ENCODE measurements at regions not wholly inside any gene's neighbourhood (a gene's known extent, or its start where the extent isn't known, plus 50 kb on each side); places are given as distances from the start of the nearest gene placed in this dataset.

DNA sequence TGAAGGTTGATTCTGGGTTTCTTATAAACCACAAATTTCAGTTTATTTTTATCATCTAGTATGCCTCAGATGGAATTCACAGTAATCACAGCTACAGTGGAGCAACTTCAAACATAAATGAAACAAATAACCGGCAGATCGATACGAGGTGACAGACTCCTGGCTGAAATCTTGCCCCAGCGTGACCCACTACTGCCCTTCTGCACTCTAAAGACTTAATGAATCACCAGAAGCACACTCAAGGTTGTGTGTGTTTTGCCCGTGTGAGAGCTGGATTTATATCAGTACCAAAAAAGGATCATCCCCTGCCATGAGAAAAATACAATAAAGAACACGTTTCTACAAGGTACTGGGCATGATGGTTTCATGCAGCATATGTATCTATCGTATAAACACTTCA is 161.7 kb downstream of the KLF12 start:
- peaks cover 32% of the 10 kb centered on the region for H3K79me2 ChIP-seq (ENCODE audit: control insufficient read depth, insufficient read depth, low read length, unreplicated experiment)
- H3K4me3 ChIP-seq (ENCODE audit: low read depth, low read length), result no peak overlapping the region

DNA sequence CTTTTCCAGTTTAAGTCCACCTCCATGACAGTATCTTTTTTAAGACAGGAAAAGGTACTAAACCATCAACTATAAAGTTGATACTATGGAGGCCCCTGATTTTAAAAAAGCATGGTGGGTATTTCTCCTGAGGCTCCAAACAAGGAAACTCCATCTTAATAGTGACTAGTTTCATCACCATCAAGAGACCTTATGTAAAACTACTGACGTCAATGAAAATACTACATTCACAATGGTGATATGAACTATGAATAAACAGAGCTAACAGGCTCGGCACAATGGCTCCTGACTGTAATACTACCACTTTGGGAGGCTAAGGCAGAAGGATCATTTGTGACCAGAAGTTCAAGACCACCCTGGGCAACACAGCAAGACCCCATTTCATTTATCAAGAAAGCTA is 162.7 kb downstream of the KLF12 start:
- Histone ChIP-seq H3K4me1 (ENCODE audit: control insufficient read depth, insufficient read depth, low read length, unreplicated experiment) (peaks cover 8% of the 10 kb centered on the region), H3K36me3 (ENCODE audit: insufficient read depth, low read length) (0 out of 2 replicates have a peak, but pooled peaks cover 8% of the 10 kb centered on the region), H2AFZ (ENCODE audit: low read length, unreplicated experiment) (no peak overlapping the region), H3K27me3 (ENCODE audit: insufficient read depth, low read length) (no peaks in the 10 kb centered on the region), H3K27ac (ENCODE audit: low read depth, low read length) (no peak overlapping the region), H3K4me3 (ENCODE audit: low read depth, low read length) (no peak overlapping the region), H3K79me2 (ENCODE audit: control insufficient read depth, insufficient read depth, low read length, unreplicated experiment) (peaks cover 32% of the 10 kb centered on the region)

More for the DNA sequence above, 161.7 kb downstream of the KLF12 start:
- H3K36me3 ChIP-seq (ENCODE audit: insufficient read depth, low read length), result 0 out of 2 replicates have a peak, but pooled peaks cover 8% of the 10 kb centered on the region
- peaks cover 8% of the 10 kb centered on the region for H3K4me1 ChIP-seq (ENCODE audit: control insufficient read depth, insufficient read depth, low read length, unreplicated experiment)
- H2AFZ ChIP-seq (ENCODE audit: low read length, unreplicated experiment), result no peak overlapping the region
- H3K27me3 ChIP-seq (ENCODE audit: insufficient read depth, low read length), result no peaks in the 10 kb centered on the region
- H3K27ac ChIP-seq (ENCODE audit: low read depth, low read length), result no peak overlapping the region

GRCh38 chr13:73970421-73971055 is 163.7 kb downstream of the KLF12 start:
- no peak overlapping the region for H2AFZ ChIP-seq (ENCODE audit: low read length, unreplicated experiment)
- no peak overlapping the region for H3K4me3 ChIP-seq (ENCODE audit: low read depth, low read length)
- H3K27ac ChIP-seq (ENCODE audit: low read depth, low read length), result no peak overlapping the region; the same call in 1 of the 2 replicates
- H3K79me2 ChIP-seq (ENCODE audit: control insufficient read depth, insufficient read depth, low read length, unreplicated experiment), result peaks cover 32% of the 10 kb centered on the region
- H3K27me3 ChIP-seq (ENCODE audit: insufficient read depth, low read length), result no peaks in the 10 kb centered on the region
- 0 out of 2 replicates have a peak, but pooled peaks cover 8% of the 10 kb centered on the region for H3K36me3 ChIP-seq (ENCODE audit: insufficient read depth, low read length)
- peaks cover 15% of the 10 kb centered on the region for H3K4me1 ChIP-seq (ENCODE audit: control insufficient read depth, insufficient read depth, low read length, unreplicated experiment)

DNA sequence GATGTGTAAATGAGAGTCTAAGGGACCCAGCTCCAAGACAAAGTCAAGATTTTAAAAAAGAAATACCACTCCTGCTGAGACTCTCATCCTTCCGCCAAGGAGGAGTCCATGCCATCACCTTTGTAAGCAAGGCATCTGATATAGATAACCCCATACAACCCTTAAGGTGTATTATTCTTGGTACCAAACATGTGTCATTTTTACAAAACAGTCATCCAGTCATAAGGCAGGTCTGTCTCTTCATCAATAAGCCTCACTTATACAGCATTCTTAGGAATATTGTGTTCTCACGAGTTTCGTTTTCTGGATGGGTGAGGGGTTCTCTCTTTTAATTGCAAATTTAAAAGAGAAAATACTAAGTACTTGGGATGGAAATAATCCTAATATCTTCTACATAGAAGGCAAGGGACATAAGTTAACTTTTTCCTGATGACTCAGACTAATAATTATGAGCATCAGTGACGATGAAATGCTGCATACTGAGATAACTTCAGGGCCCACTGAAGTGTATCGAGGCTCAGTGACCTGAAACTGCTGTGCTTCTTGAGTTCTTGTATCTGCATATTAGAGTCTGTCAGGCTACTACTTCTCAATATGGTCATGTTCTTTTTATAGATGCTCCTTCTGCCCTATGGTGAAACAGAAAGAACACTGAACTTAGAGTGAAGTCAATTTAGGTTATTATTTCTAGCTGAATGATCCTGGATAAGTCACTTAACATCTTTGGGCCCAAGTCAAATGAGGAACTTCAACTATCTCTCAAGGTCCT is 166.6 kb downstream of the KLF12 start:
- H3K4me3 ChIP-seq (ENCODE audit: low read depth, low read length), result no peak overlapping the region
- no peak overlapping the region for H3K27ac ChIP-seq (ENCODE audit: low read depth, low read length)
- H3K36me3 ChIP-seq (ENCODE audit: insufficient read depth, low read length), result 0 out of 2 replicates have a peak, but pooled peaks cover 8% of the 10 kb centered on the region
- peaks cover 25% of the 10 kb centered on the region for H3K79me2 ChIP-seq (ENCODE audit: control insufficient read depth, insufficient read depth, low read length, unreplicated experiment)
- peaks cover 15% of the 10 kb centered on the region for H3K4me1 ChIP-seq (ENCODE audit: control insufficient read depth, insufficient read depth, low read length, unreplicated experiment)
- H2AFZ ChIP-seq (ENCODE audit: low read length, unreplicated experiment), result no peak overlapping the region
- H3K27me3 ChIP-seq (ENCODE audit: insufficient read depth, low read length), result no peaks in the 10 kb centered on the region

- Histone ChIP-seq H3K36me3 (ENCODE audit: insufficient read depth, low read length) (0 out of 2 replicates have a peak, but pooled peaks cover 8% of the 10 kb centered on the region), H3K4me1 (ENCODE audit: control insufficient read depth, insufficient read depth, low read length, unreplicated experiment) (peaks cover 15% of the 10 kb centered on the region), H3K4me3 (ENCODE audit: low read depth, low read length) (no peak overlapping the region), H3K27ac (ENCODE audit: low read depth, low read length) (no peak overlapping the region), H3K27me3 (ENCODE audit: insufficient read depth, low read length) (no peaks in the 10 kb centered on the region), H3K79me2 (ENCODE audit: control insufficient read depth, insufficient read depth, low read length, unreplicated experiment) (peaks cover 19% of the 10 kb centered on the region), H2AFZ (ENCODE audit: low read length, unreplicated experiment) (no peak overlapping the region)
Observed at GRCh38 chr13:73966331-73966730, 167.9 kb downstream of the KLF12 start.

- no peaks in the 10 kb centered on the region for H3K27me3 ChIP-seq (ENCODE audit: insufficient read depth, low read length)
- H3K79me2 ChIP-seq (ENCODE audit: control insufficient read depth, insufficient read depth, low read length, unreplicated experiment), result peaks cover 6% of the 10 kb centered on the region
Observed at GRCh38 chr13:73962284-73962683, 171.9 kb downstream of the KLF12 start.

DNA sequence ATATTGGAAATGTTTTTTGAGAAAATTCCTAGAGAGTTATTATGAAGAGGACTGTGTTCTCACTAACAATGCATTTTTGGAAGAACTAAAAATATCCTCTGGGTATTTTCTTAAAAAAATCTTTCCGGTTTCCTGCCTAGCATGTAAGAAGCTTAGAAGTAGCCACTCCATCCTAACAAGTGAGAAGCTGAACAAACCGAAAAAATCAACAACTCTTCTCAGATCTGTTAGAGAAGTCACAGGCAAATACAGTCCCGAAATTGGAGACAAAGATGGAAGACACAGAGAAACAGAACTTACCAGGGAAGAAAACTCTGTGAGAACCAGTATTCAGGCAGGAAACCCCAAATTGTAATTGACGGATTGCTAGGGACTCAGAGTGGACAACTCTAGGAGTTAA is 173.0 kb downstream of the KLF12 start:
- no peak overlapping the region for H3K4me3 ChIP-seq (ENCODE audit: low read depth, low read length)
- H3K27ac ChIP-seq (ENCODE audit: low read depth, low read length), result no peak overlapping the region
- no peaks in the 10 kb centered on the region for H3K27me3 ChIP-seq (ENCODE audit: insufficient read depth, low read length)
- H3K79me2 ChIP-seq (ENCODE audit: control insufficient read depth, insufficient read depth, low read length, unreplicated experiment), result peaks cover 6% of the 10 kb centered on the region
- H2AFZ ChIP-seq (ENCODE audit: low read length, unreplicated experiment), result no peak overlapping the region
- peaks cover 3% of the 10 kb centered on the region for H3K4me1 ChIP-seq (ENCODE audit: control insufficient read depth, insufficient read depth, low read length, unreplicated experiment)
- no peaks in the 10 kb centered on the region for H3K36me3 ChIP-seq (ENCODE audit: insufficient read depth, low read length)

More at GRCh38 chr13:73962284-73962683, 171.9 kb downstream of the KLF12 start:
- H3K36me3 ChIP-seq (ENCODE audit: insufficient read depth, low read length), result no peaks in the 10 kb centered on the region
- H3K4me3 ChIP-seq (ENCODE audit: low read depth, low read length), result no peak overlapping the region
- H2AFZ ChIP-seq (ENCODE audit: low read length, unreplicated experiment), result no peak overlapping the region
- no peak overlapping the region for H3K27ac ChIP-seq (ENCODE audit: low read depth, low read length)
- H3K4me1 ChIP-seq (ENCODE audit: control insufficient read depth, insufficient read depth, low read length, unreplicated experiment), result peaks cover 6% of the 10 kb centered on the region

- Histone ChIP-seq H3K4me1 (ENCODE audit: control insufficient read depth, insufficient read depth, low read length, unreplicated experiment) (no peaks in the 10 kb centered on the region), H3K79me2 (ENCODE audit: control insufficient read depth, insufficient read depth, low read length, unreplicated experiment) (peaks cover 6% of the 10 kb centered on the region)
Observed at GRCh38 chr13:73960474-73960873, 173.7 kb downstream of the KLF12 start.

DNA sequence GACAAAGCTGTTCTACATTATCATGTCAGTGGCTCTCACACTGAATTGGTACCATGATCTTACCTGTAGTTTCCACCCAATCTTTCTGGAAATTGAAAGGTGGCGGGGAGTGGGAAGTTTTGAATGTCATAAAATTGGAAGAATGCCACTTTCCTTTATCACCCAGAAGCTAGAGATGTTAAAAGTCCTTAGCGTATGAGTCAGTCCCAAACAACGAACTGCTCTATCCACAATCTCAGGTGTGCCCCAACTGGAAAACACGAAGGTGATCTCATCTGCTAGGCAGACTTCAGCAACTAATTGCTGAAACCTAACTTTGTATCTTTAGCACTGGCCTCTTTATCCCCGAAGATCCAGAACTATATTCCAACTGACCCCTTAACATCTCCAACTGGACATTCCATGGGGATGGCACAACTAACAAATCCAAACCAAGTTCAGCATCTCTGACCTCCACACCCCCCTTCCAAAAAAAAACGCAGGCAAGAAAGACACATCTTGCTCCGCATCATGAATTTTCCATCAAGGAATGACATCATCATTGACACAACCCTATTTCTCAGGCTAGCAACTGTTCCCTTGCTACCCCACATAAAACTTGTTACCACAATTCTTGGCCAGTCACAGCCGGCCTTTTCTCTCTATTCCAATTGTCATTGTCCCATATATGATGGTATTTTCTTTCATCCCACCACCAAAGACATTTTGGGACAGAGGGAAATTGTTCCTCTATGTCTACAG is 175.4 kb downstream of the KLF12 start:
- H3K4me1 ChIP-seq (ENCODE audit: control insufficient read depth, insufficient read depth, low read length, unreplicated experiment), result no peaks in the 10 kb centered on the region
- H2AFZ ChIP-seq (ENCODE audit: low read length, unreplicated experiment), result no peak overlapping the region
- no peak overlapping the region for H3K27ac ChIP-seq (ENCODE audit: low read depth, low read length)
- H3K79me2 ChIP-seq (ENCODE audit: control insufficient read depth, insufficient read depth, low read length, unreplicated experiment), result peaks cover 6% of the 10 kb centered on the region
- H3K36me3 ChIP-seq (ENCODE audit: insufficient read depth, low read length), result no peaks in the 10 kb centered on the region
- H3K27me3 ChIP-seq (ENCODE audit: insufficient read depth, low read length), result no peaks in the 10 kb centered on the region
- no peak overlapping the region for H3K4me3 ChIP-seq (ENCODE audit: low read depth, low read length)

More at GRCh38 chr13:73960474-73960873, 173.7 kb downstream of the KLF12 start:
- Histone ChIP-seq H3K36me3 (ENCODE audit: insufficient read depth, low read length) (no peaks in the 10 kb centered on the region), H2AFZ (ENCODE audit: low read length, unreplicated experiment) (no peak overlapping the region), H3K27ac (ENCODE audit: low read depth, low read length) (no peak overlapping the region), H3K4me3 (ENCODE audit: low read depth, low read length) (no peak overlapping the region), H3K27me3 (ENCODE audit: insufficient read depth, low read length) (no peaks in the 10 kb centered on the region)

DNA sequence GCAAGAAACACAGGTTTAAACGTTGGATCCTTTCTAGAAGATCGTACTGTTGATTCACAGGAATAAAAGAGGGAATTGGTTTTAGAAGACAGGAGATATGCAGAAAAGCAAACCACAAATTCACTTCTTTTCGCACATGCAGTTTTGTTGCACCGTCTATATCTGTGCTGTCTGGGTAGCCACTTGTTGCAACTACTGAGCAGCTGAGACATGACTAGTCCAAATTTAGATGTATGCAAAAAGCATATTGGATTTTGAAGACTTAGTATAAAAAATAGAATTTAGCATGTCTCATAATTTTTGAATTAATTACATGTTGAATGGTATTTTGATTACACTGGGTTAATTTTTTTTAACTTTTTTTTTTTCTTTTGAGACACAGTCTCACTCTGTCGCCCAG is 176.3 kb downstream of the KLF12 start:
- Histone ChIP-seq H3K4me3 (ENCODE audit: low read depth, low read length) (no peak overlapping the region), H3K79me2 (ENCODE audit: control insufficient read depth, insufficient read depth, low read length, unreplicated experiment) (peaks cover 6% of the 10 kb centered on the region)

More for the DNA sequence above, 176.3 kb downstream of the KLF12 start:
- no peak overlapping the region for H2AFZ ChIP-seq (ENCODE audit: low read length, unreplicated experiment)
- H3K27me3 ChIP-seq (ENCODE audit: insufficient read depth, low read length), result no peaks in the 10 kb centered on the region
- no peaks in the 10 kb centered on the region for H3K4me1 ChIP-seq (ENCODE audit: control insufficient read depth, insufficient read depth, low read length, unreplicated experiment)
- H3K27ac ChIP-seq (ENCODE audit: low read depth, low read length), result no peak overlapping the region
- H3K36me3 ChIP-seq (ENCODE audit: insufficient read depth, low read length), result no peaks in the 10 kb centered on the region
